Tibial artery (tissue), 4 donors: ENCODE measurements at regions not wholly inside any gene's neighbourhood (a gene's known extent, or its start where the extent isn't known, plus 50 kb on each side); places are given as distances from the start of the nearest gene placed in this dataset.

Source experiments
- DNase-seq, 2 donors: peaks; one replicate each; pipeline ENCODE4 v3.0.0-alpha.2; 2019
- H3K27ac ChIP-seq, 2 donors: fragments of 200-600 bp; sonication (generic) in 1 of 2; 1 replicate in 1 of 2; 2 replicates in 1 of 2; pipeline ENCODE4 v1.5.1; 2018 to 2019; ENCODE audit warnings: mild to moderate bottlenecking in 1 of 2
- H3K27me3 ChIP-seq, 2 donors: fragments of 200-600 bp; sonication (generic) in 1 of 2; one replicate each; pipeline versions ENCODE4 v1.5.1 to v1.6.0; 2016 to 2019
- H3K36me3 ChIP-seq, 3 donors: fragments of 200-600 bp; sonication (generic) in 2 of 3; one replicate each; pipeline ENCODE4 v1.5.1; 2016 to 2019; ENCODE audit warnings: mild to moderate bottlenecking in 2 of 3
- H3K4me1 ChIP-seq, 4 donors: fragments of 200-600 bp; sonication (generic) in 2 of 4; 1 replicate in 3 of 4; 2 replicates in 1 of 4; pipeline ENCODE4 v1.5.1; 2016 to 2019
- H3K4me3 ChIP-seq, 2 donors: fragments of 200-600 bp; sonication (generic) in 1 of 2; 1 replicate in 1 of 2; 2 replicates in 1 of 2; pipeline ENCODE4 v1.5.1; 2018 to 2019; ENCODE audit warnings: mild to moderate bottlenecking in 2 of 2
- H3K9me3 ChIP-seq, 3 donors: fragments of 200-600 bp; sonication (generic) in 1 of 3; one replicate each; pipeline ENCODE4 v1.5.1; 2016 to 2019
- CTCF ChIP-seq, 2 experiments: fragments of 200-600 bp in 1 of 2; fragments of 450-650 bp in 1 of 2; IDR thresholded peaks; one replicate each; pipeline ENCODE4 v1.5.1; 2017 to 2019; ENCODE audit warnings: antibody characterized with exemption in 2 of 2, mild to moderate bottlenecking in 1 of 2, moderate library complexity in 1 of 2
- intact Hi-C: fragments of 100-400 bp; cut with DNase I; formaldehyde crosslinking; loops from one replicate; pipeline ENCODE4 v1.15.0; 2023; ENCODE audit warnings: low total_unique reads

GRCh38 chr11:121898903-121899302 is 217.1 kb downstream of the BLID start:
- Histone ChIP-seq H3K27me3 (no peaks in the 10 kb centered on the region), H3K9me3 (no peaks in the 10 kb centered on the region), H3K4me1 (no peaks in the 10 kb centered on the region), H3K36me3 (no peaks in the 10 kb centered on the region), H3K27ac (no peak overlapping the region), H3K4me3 (no peak overlapping the region)
- intact Hi-C loops, result no loop called here
- DNase-seq, result no peak
- TF ChIP-seq CTCF (IDR thresholded peaks at IDR 0.05), result no peak

GRCh38 chr11:121895919-121896318 is 220.1 kb downstream of the BLID start:
- intact Hi-C loops, result no loop called here
- no peak for DNase-seq
- Histone ChIP-seq H3K27me3 (no peaks in the 10 kb centered on the region), H3K27ac (no peak overlapping the region), H3K9me3 (no peaks in the 10 kb centered on the region), H3K4me3 (no peak overlapping the region), H3K36me3 (no peaks in the 10 kb centered on the region), H3K4me1 (peaks cover 0 to 19% (median 3%) of the 10 kb centered on the region in 4 donors)
- TF ChIP-seq CTCF (IDR thresholded peaks at IDR 0.05), result no peak

GRCh38 chr11:121894581-121894980 is 221.4 kb downstream of the BLID start:
- no peak for TF ChIP-seq CTCF (IDR thresholded peaks at IDR 0.05)
- intact Hi-C loops, result no loop called here

GRCh38 chr11:121892863-121893262 is 223.2 kb downstream of the BLID start:
- Histone ChIP-seq H3K9me3 (no peaks in the 10 kb centered on the region), H3K4me1 (peaks cover 0 to 32% (median 11%) of the 10 kb centered on the region in 4 donors), H3K27ac (no peak overlapping the region), H3K27me3 (no peaks in the 10 kb centered on the region), H3K4me3 (no peak overlapping the region), H3K36me3 (no peaks in the 10 kb centered on the region)
- no peak for DNase-seq
- TF ChIP-seq CTCF (IDR thresholded peaks at IDR 0.05), result no peak
- intact Hi-C loops, result no loop called here

More at GRCh38 chr11:121894581-121894980, 221.4 kb downstream of the BLID start:
- Histone ChIP-seq H3K4me3 (no peak overlapping the region), H3K9me3 (no peaks in the 10 kb centered on the region), H3K27ac (no peak overlapping the region), H3K36me3 (no peaks in the 10 kb centered on the region), H3K4me1 (peaks cover 0 to 32% (median 11%) of the 10 kb centered on the region in 4 donors), H3K27me3 (no peaks in the 10 kb centered on the region)
- no peak for DNase-seq

GRCh38 chr11:121892131-121892681 is 223.8 kb downstream of the BLID start:
- intact Hi-C loops, result no loop called here

More at GRCh38 chr11:121892131-121892681, 223.8 kb downstream of the BLID start:
- no peak for TF ChIP-seq CTCF (IDR thresholded peaks at IDR 0.05)
- Histone ChIP-seq H3K27ac (no peak overlapping the region), H3K9me3 (no peaks in the 10 kb centered on the region), H3K27me3 (no peaks in the 10 kb centered on the region), H3K36me3 (no peaks in the 10 kb centered on the region), H3K4me3 (no peak overlapping the region), H3K4me1 (peaks cover 0 to 32% (median 11%) of the 10 kb centered on the region in 4 donors)
- no peak for DNase-seq
